ENCODE measurements at regions not wholly inside any gene's neighbourhood (a gene's known extent, or its start where the extent isn't known, plus 50 kb on each side); places are given as distances from the start of the nearest gene placed in this dataset.

DNA sequence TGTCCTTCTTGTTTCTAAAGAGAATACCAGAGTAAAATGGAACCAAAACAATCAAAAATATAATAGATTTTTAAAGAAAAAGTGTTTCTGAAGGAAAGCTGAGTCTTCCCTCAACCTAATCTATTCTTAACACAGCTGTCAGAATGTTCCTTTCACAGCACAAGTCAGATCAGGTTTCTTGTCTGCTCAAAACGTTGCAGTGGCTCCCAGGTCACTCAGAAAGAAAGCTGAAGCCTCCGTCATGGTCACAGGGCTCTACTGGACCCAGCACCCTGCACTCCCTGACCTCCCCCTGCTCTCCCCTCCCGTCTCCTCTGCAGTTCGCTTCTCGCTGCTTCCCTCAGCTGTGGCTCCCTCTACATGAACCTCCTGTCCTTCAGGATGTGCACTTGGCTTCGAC lies 90.7 kb upstream of the PTPRM start:
- Histone ChIP-seq H3K4me3 (no peak overlapping the region), H3K27ac (no peak overlapping the region), H3K36me3 (no peaks in the 10 kb centered on the region), H3K27me3 (no peaks in the 10 kb centered on the region), H3K4me1 (no peaks in the 10 kb centered on the region), H3K9me3 (no peaks in the 10 kb centered on the region)
- DNase-seq (no peak), ATAC-seq (no peak), FAIRE-seq (no peak)
- WGBS, 2 donors = 48 to 61% methylated on average over 6 of the region's 6 CpGs
- TF ChIP-seq, protein P1, sequence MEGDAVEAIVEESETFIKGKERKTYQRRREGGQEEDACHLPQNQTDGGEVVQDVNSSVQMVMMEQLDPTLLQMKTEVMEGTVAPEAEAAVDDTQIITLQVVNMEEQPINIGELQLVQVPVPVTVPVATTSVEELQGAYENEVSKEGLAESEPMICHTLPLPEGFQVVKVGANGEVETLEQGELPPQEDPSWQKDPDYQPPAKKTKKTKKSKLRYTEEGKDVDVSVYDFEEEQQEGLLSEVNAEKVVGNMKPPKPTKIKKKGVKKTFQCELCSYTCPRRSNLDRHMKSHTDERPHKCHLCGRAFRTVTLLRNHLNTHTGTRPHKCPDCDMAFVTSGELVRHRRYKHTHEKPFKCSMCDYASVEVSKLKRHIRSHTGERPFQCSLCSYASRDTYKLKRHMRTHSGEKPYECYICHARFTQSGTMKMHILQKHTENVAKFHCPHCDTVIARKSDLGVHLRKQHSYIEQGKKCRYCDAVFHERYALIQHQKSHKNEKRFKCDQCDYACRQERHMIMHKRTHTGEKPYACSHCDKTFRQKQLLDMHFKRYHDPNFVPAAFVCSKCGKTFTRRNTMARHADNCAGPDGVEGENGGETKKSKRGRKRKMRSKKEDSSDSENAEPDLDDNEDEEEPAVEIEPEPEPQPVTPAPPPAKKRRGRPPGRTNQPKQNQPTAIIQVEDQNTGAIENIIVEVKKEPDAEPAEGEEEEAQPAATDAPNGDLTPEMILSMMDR (IDR thresholded peaks at IDR 0.05) = no peak
- intact Hi-C loops (cut with DNase I) = no loop called here

DNA sequence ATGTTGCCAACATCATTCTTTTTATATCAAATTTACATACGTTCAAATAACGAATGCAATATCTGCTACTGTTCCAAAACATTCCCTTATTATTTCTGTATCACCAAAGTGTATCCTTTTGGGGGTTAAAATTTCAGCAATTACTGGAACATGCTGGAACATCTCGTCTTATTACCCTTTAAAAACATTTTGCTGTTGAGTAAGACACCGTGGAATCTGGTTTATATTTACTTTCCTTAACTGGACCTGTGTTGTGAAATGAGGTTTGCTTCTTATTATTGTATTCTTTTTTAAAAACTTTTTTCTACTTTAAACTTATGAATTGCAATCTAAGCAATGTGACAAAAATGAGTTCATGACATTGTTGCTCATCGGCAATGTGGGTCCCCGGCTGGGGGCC lies 87.4 kb upstream of the PTPRM start:
- intact Hi-C loops (cut with DNase I) = no loop called here
- ATAC-seq (no peak), FAIRE-seq (no peak), DNase-seq (no peak)
- no peaks in the 10 kb centered on the region for H3K36me3 ChIP-seq
- no peak overlapping the region for H3K27ac ChIP-seq
- H3K4me3 ChIP-seq = no peak overlapping the region
- no peaks in the 10 kb centered on the region for H3K9me3 ChIP-seq
- no peaks in the 10 kb centered on the region for H3K4me1 ChIP-seq
- TF ChIP-seq, protein P1 (IDR thresholded peaks at IDR 0.05) = no peak
- WGBS, 2 donors = 62 to 71% methylated on average over 6 of the region's 6 CpGs
- H3K27me3 ChIP-seq = no peaks in the 10 kb centered on the region

DNA sequence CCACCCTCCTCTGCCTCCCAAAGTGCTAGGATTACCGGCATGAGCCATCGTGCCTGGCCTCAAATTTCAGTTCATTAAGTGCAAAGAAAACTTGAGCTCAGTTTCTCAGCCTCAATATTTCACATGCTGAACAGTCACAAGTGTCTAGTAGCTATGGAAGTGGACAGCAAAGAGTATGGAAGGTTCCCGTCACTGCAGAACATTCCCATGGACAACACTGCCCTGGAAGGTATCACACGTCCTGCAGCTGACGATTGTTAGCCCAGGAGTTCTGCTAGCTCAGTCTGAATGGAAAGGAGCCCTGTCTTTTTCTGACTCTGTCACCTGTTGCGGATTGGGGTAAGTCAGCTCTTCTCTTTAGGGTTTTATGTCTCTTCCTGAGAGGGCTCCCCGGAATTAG lies 86.2 kb upstream of the PTPRM start:
- DNase-seq (no peak), ATAC-seq (no peak), FAIRE-seq (no peak)
- no peak overlapping the region for H3K27ac ChIP-seq
- H3K4me3 ChIP-seq = no peak overlapping the region
- no peaks in the 10 kb centered on the region for H3K4me1 ChIP-seq
- 83 to 90% methylated on average over 7 of the region's 7 CpGs for WGBS, 2 donors
- H3K27me3 ChIP-seq = no peaks in the 10 kb centered on the region
- TF ChIP-seq, protein P1 (IDR thresholded peaks at IDR 0.05) = no peak
- no peaks in the 10 kb centered on the region for H3K9me3 ChIP-seq
- H3K36me3 ChIP-seq = no peaks in the 10 kb centered on the region
- intact Hi-C loops (cut with DNase I) = no loop called here

DNA sequence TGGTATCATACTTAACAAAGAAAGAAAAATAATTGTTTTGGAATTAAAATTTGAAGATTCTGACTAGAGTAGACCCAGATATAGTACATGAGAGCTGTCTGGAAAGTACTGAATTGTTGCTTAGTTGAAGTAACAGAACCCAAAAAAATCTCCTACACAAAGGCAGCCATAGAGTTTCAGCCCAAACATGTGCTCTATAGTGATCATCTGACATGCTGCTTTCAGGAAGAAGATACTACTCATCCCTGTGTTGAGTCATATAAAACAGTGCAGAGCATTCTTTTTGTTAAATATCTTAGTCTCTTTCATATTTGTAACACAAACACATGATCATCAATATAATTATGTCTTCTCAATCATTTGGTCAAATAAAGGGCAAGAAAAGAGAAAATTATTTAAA lies 84.8 kb upstream of the PTPRM start:
- no peaks in the 10 kb centered on the region for H3K27me3 ChIP-seq
- H3K9me3 ChIP-seq = no peaks in the 10 kb centered on the region
- H3K4me3 ChIP-seq = no peak overlapping the region
- intact Hi-C loops (cut with DNase I) = no loop called here
- no peaks in the 10 kb centered on the region for H3K36me3 ChIP-seq
- DNase-seq (no peak), FAIRE-seq (no peak), ATAC-seq (peak in 1 of 4 donors; percentile 41)
- H3K4me1 ChIP-seq = no peaks in the 10 kb centered on the region
- TF ChIP-seq, protein P1 (IDR thresholded peaks at IDR 0.05) = no peak
- H3K27ac ChIP-seq = no peak overlapping the region

DNA sequence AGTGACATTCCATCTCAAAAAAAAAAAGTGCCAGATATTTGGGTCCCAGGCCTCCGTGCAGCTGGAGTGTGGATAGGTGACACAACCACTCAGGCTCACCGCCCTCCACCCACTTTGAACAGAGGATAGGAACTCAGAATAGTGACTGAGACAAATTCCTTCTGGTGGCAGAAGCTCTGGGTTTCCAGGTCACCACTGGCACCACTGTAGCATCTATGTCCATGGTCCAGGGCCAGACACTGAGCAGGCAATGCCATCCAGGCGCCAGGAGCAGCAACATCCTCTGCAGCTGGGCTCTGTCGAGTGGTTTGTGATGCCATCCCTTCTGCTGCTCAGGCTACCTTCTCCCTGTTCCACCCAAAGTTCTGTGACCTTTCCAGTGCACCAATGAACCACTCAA lies 81.5 kb upstream of the PTPRM start:
- no peak overlapping the region for H3K27ac ChIP-seq
- DNase-seq (no peak), ATAC-seq (no peak), FAIRE-seq (no peak)
- no peaks in the 10 kb centered on the region for H3K27me3 ChIP-seq
- H3K9me3 ChIP-seq = no peaks in the 10 kb centered on the region
- TF ChIP-seq, protein P1 (IDR thresholded peaks at IDR 0.05) = no peak
- intact Hi-C loops (cut with DNase I) = no loop called here
- H3K36me3 ChIP-seq = no peaks in the 10 kb centered on the region
- 80 to 89% methylated on average over 4 of the region's 4 CpGs for WGBS, 2 donors
- no peak overlapping the region for H3K4me3 ChIP-seq
- H3K4me1 ChIP-seq = no peaks in the 10 kb centered on the region
